H1 (cell line): ENCODE measurements at regions not wholly inside any gene's neighbourhood (a gene's known extent, or its start where the extent isn't known, plus 50 kb on each side); places are given as distances from the start of the nearest gene placed in this dataset.

Experiments used
- CTCF ChIA-PET: fragments of 300-600 bp; sonication (Branson Sonifier 250); formaldehyde crosslinking; loops from one replicate; lab custom pipeline; 2021; ENCODE audit not compliant: partially characterized antibody; lab: Charles Lee
- POLR2A ChIA-PET: fragments of 300-600 bp; sonication (Branson Sonifier 250); formaldehyde crosslinking; loops from one replicate; lab custom pipeline; 2021; ENCODE audit warnings: inconsistent platforms; ENCODE audit not compliant: partially characterized antibody; lab: Charles Lee
- DNase-seq, 2 experiments: peaks; one replicate each; pipeline versions ENCODE4 v3.0.0 to v3.0.0-alpha.2; 2010 to 2022; ENCODE audit warnings: low spot score in 2 of 2, low read depth in 1 of 2, mixed read lengths in 1 of 2
- FAIRE-seq: peaks from 2 replicates; lab custom pipeline; 2011; peaks lifted over from hg19 to GRCh38; lab: Jason Lieb, UNC
- H2AFZ ChIP-seq: 2 replicates; pipeline ENCODE4 v1.8.1; 2012; ENCODE audit warnings: low read length, inconsistent platforms
- H2AK5ac ChIP-seq: 2 replicates; pipeline ENCODE4 v1.6.1; 2013; ENCODE audit warnings: low read depth, low read length
- H2BK120ac ChIP-seq: replicated peaks from 2 replicates; pipeline ENCODE3; 2013; ENCODE audit warnings: low read depth, low read length, inconsistent platforms
- H2BK12ac ChIP-seq: 2 replicates; pipeline ENCODE4 v1.6.1; 2013; ENCODE audit warnings: low read depth, low read length
- H2BK15ac ChIP-seq: 2 replicates; pipeline ENCODE4 v1.6.1; 2013; ENCODE audit warnings: low read length
- H2BK20ac ChIP-seq: 2 replicates; pipeline ENCODE4 v1.6.1; 2013; ENCODE audit warnings: low read length
- H2BK5ac ChIP-seq: 2 replicates; pipeline ENCODE4 v1.6.1; 2013; ENCODE audit warnings: low read depth, low read length
- H3K14ac ChIP-seq: 2 replicates; pipeline ENCODE4 v1.6.1; 2013; ENCODE audit warnings: inconsistent platforms; ENCODE audit not compliant: insufficient read length
- H3K18ac ChIP-seq: 2 replicates; pipeline ENCODE4 v1.6.1; 2013; ENCODE audit warnings: low read length; ENCODE audit errors: extremely low read depth
- H3K23ac ChIP-seq: 2 replicates; pipeline ENCODE4 v1.6.1; 2013; ENCODE audit warnings: inconsistent platforms; ENCODE audit not compliant: insufficient read length
- H3K23me2 ChIP-seq: 2 replicates; pipeline ENCODE4 v1.6.1; 2013; ENCODE audit warnings: low read depth, low read length
- H3K27ac ChIP-seq: 2 replicates; pipeline ENCODE4 v1.6.1; 2011; ENCODE audit warnings: low read depth, low read length, inconsistent platforms
- H3K27me3 ChIP-seq, 4 experiments: replicated peaks in 1 of 4; 1 replicate in 1 of 4; 2 replicates in 3 of 4; pipeline versions ENCODE4 v1.6.1 to v1.8.1; 2011 to 2013; ENCODE audit warnings: low read length in 3 of 4, mild to moderate bottlenecking in 3 of 4, inconsistent platforms in 2 of 4, mixed read lengths in 2 of 4, moderate library complexity in 1 of 4; ENCODE audit not compliant: control insufficient read depth in 3 of 4, insufficient read depth in 3 of 4; ENCODE audit errors: extremely low read depth in 1 of 4
- H3K36me3 ChIP-seq, 4 experiments: 2 replicates each; pipeline versions ENCODE4 v1.6.1 to v1.8.1; 2011 to 2013; ENCODE audit warnings: mild to moderate bottlenecking in 4 of 4, low read length in 3 of 4, moderate library complexity in 2 of 4, control low read depth in 1 of 4, inconsistent platforms in 1 of 4; ENCODE audit not compliant: insufficient read depth in 4 of 4, control insufficient read depth in 2 of 4
- H3K4ac ChIP-seq: replicated peaks from 2 replicates; pipeline ENCODE3; 2013; ENCODE audit warnings: low read length, low read depth, mixed read lengths, inconsistent platforms; ENCODE audit not compliant: insufficient read length
- H3K4me1 ChIP-seq, 4 experiments: replicated peaks in 1 of 4; 1 replicate in 1 of 4; 2 replicates in 3 of 4; pipeline versions ENCODE4 v1.6.1 to v1.8.1; 2011 to 2013; ENCODE audit warnings: low read length in 3 of 4, inconsistent platforms in 2 of 4, mixed read lengths in 1 of 4; ENCODE audit not compliant: insufficient read depth in 4 of 4, control insufficient read depth in 3 of 4
- H3K4me2 ChIP-seq, 2 experiments: 2 replicates each; pipeline versions ENCODE4 v1.6.1 to v1.8.1; 2011 to 2013; ENCODE audit warnings: low read depth in 2 of 2, low read length in 2 of 2, control low read depth in 1 of 2, inconsistent platforms in 1 of 2, mild to moderate bottlenecking in 1 of 2; ENCODE audit not compliant: insufficient read depth in 1 of 2
- H3K4me3 ChIP-seq, 4 experiments: fragments of 200-600, 300-600 bp in 1 of 4; sonication (generic), shearing (Covaris generic), sonication (Bioruptor Twin) in 1 of 4; 2 replicates each; pipeline versions ENCODE4 v1.5.1 to v1.8.1; 2011 to 2016; ENCODE audit warnings: low read length in 4 of 4, low read depth in 3 of 4, control low read depth in 2 of 4, inconsistent platforms in 2 of 4, mild to moderate bottlenecking in 2 of 4, mixed read lengths in 1 of 4, moderate library complexity in 1 of 4; ENCODE audit not compliant: insufficient read depth in 2 of 4; ENCODE audit errors: extremely low read depth in 1 of 4
- H3K56ac ChIP-seq: replicated peaks from 2 replicates; pipeline ENCODE3; 2013; ENCODE audit warnings: low read depth, mild to moderate bottlenecking, mixed read lengths, low read length, inconsistent platforms; ENCODE audit not compliant: insufficient read length
- H3K79me1 ChIP-seq: 2 replicates; pipeline ENCODE4 v1.6.1; 2013; ENCODE audit warnings: low read depth, low read length, control low read depth
- H3K79me2 ChIP-seq, 2 experiments: 2 replicates each; pipeline versions ENCODE4 v1.6.1 to v1.8.1; 2012 to 2013; ENCODE audit warnings: low read length in 2 of 2, mild to moderate bottlenecking in 2 of 2, inconsistent platforms in 1 of 2; ENCODE audit not compliant: insufficient read depth in 2 of 2, control insufficient read depth in 1 of 2
- H3K9ac ChIP-seq, 4 experiments: replicated peaks in 1 of 4; 1 replicate in 1 of 4; 2 replicates in 3 of 4; pipeline versions ENCODE4 v1.6.1 to v1.8.1; 2011 to 2013; ENCODE audit warnings: low read depth in 3 of 4, low read length in 3 of 4, control low read depth in 2 of 4, mild to moderate bottlenecking in 2 of 4, moderate library complexity in 2 of 4, inconsistent platforms in 1 of 4; ENCODE audit errors: extremely low read depth in 1 of 4
- H3K9me3 ChIP-seq, 2 experiments: 2 replicates each; pipeline versions ENCODE4 v1.6.1 to v1.8.1; 2012 to 2013; ENCODE audit warnings: mild to moderate bottlenecking in 2 of 2, moderate library complexity in 2 of 2, control low read depth in 1 of 2, inconsistent platforms in 1 of 2, low read depth in 1 of 2, low read length in 1 of 2, mixed read lengths in 1 of 2; ENCODE audit not compliant: insufficient read depth in 2 of 2
- H4K20me1 ChIP-seq, 2 experiments: replicated peaks in 1 of 2; 2 replicates each; pipeline versions ENCODE3 to v1.8.1; 2011 to 2013; ENCODE audit warnings: inconsistent platforms in 2 of 2, low read length in 2 of 2, mild to moderate bottlenecking in 1 of 2; ENCODE audit not compliant: insufficient read depth in 2 of 2, control insufficient read depth in 1 of 2
- H4K5ac ChIP-seq: 2 replicates; pipeline ENCODE4 v1.6.1; 2013; ENCODE audit warnings: low read length, low read depth, mixed read lengths, inconsistent platforms; ENCODE audit not compliant: insufficient read length
- H4K8ac ChIP-seq: 2 replicates; pipeline ENCODE4 v1.8.0; 2013; ENCODE audit warnings: mild to moderate bottlenecking, moderate library complexity, low read length, inconsistent platforms; ENCODE audit not compliant: insufficient read depth; ENCODE audit errors: extremely low read depth
- H4K91ac ChIP-seq: replicated peaks from 2 replicates; pipeline ENCODE3; 2013; ENCODE audit warnings: low read length, mixed read lengths, inconsistent platforms; ENCODE audit not compliant: insufficient read length
- ATF3 ChIP-seq: IDR thresholded peaks from 2 replicates; pipeline ENCODE4 v1.6.1; 2011; ENCODE audit warnings: low read depth, mild to moderate bottlenecking, low read length; ENCODE audit not compliant: insufficient read depth
- BACH1 ChIP-seq: IDR thresholded peaks from 2 replicates; pipeline ENCODE4 v1.6.1; 2012; ENCODE audit warnings: low read length, improper control_type of control experiment
- BCL11A ChIP-seq, 2 experiments: IDR thresholded peaks; one replicate each; pipeline ENCODE4 v1.6.1; 2011; ENCODE audit warnings: low read depth in 2 of 2, low read length in 2 of 2, mild to moderate bottlenecking in 2 of 2
- BRCA1 ChIP-seq: IDR thresholded peaks from 2 replicates; pipeline ENCODE4 v1.6.1; 2012; ENCODE audit warnings: low read depth, low read length, improper control_type of control experiment
- CBX8 ChIP-seq: fragments of 300-800, 300-1000 bp; sonication (generic); IDR thresholded peaks from 2 replicates; pipeline ENCODE4 v1.7.1; 2016; ENCODE audit warnings: low read depth, low read length, borderline replicate concordance
- CHD1 ChIP-seq: IDR thresholded peaks from 2 replicates; pipeline ENCODE4 v1.6.1; 2012; ENCODE audit warnings: low read depth, low read length, improper control_type of control experiment
- EP300 ChIP-seq, 2 experiments: IDR thresholded peaks; 1 replicate in 1 of 2; 2 replicates in 1 of 2; pipeline ENCODE4 v1.6.1; 2011 to 2012; ENCODE audit warnings: low read depth in 2 of 2, low read length in 2 of 2, mild to moderate bottlenecking in 2 of 2, borderline replicate concordance in 1 of 2, inconsistent platforms in 1 of 2, moderate library complexity in 1 of 2
- FOSL1 ChIP-seq: IDR thresholded peaks from 2 replicates; pipeline ENCODE4 v1.6.1; 2011; ENCODE audit warnings: mild to moderate bottlenecking, low read depth, low read length, moderate library complexity; ENCODE audit not compliant: insufficient read depth
- KDM1A ChIP-seq: fragments of 200-600, 300-600 bp; sonication (generic); IDR thresholded peaks from 2 replicates; pipeline ENCODE4 v1.7.1; 2016; ENCODE audit warnings: mild to moderate bottlenecking, low read length, borderline replicate concordance
- MAFK ChIP-seq: IDR thresholded peaks from 2 replicates; pipeline ENCODE4 v1.6.1; 2012; ENCODE audit warnings: low read depth, mild to moderate bottlenecking, improper control_type of control experiment, low read length
- NRF1 ChIP-seq: IDR thresholded peaks from 2 replicates; pipeline ENCODE4 v1.6.1; 2011; ENCODE audit warnings: mild to moderate bottlenecking, low read depth, low read length, improper control_type of control experiment
- PHF8 ChIP-seq: fragments of 200-600 bp; sonication (generic); conservative IDR thresholded peaks from 2 replicates; pipeline ENCODE4 v1.7.1; 2012; ENCODE audit warnings: low read depth, mild to moderate bottlenecking, inconsistent platforms, low read length, moderate library complexity
- SRF ChIP-seq: IDR thresholded peaks from 2 replicates; pipeline ENCODE4 v1.6.1; 2011; ENCODE audit warnings: mild to moderate bottlenecking, low read depth, low read length, moderate library complexity
- TF ChIP-seq, protein P1 (sequence below): IDR thresholded peaks from 2 replicates; pipeline ENCODE4 v1.6.1; 2012; ENCODE audit warnings: inconsistent platforms

- peaks cover 5 to 7% of the 10 kb centered on the region in 2 experiments; a peak in 3 of 4 replicates for H3K9me3 ChIP-seq
- no peak overlapping the region for H3K27ac ChIP-seq
- no peak overlapping the region for H2BK12ac ChIP-seq
- H3K56ac ChIP-seq, result no peak overlapping the region
- no peak overlapping the region for H3K4me3 ChIP-seq
- no peak overlapping the region for H4K5ac ChIP-seq
- no peaks in the 10 kb centered on the region for H3K79me2 ChIP-seq
- no peaks in the 10 kb centered on the region for H3K79me1 ChIP-seq
- H2AFZ ChIP-seq, result no peak overlapping the region
- H3K27me3 ChIP-seq, result no peaks in the 10 kb centered on the region
- H2BK5ac ChIP-seq, result no peak overlapping the region
- ChIA-PET CTCF (interaction anchor here (0.8 to 2.1 kb wide), 2 partner anchors 149 to 513 kb away, joined by 3 to 7 read pairs; no protein-coding TSS in a partner anchor), POLR2A (no interaction called here)
- no peak overlapping the region for H4K91ac ChIP-seq
- H3K23ac ChIP-seq, result no peak overlapping the region
- no peak overlapping the region for H3K9ac ChIP-seq
- no peaks in the 10 kb centered on the region for H4K20me1 ChIP-seq
- H2BK15ac ChIP-seq, result no peak overlapping the region
- no peaks in the 10 kb centered on the region for H3K23me2 ChIP-seq
- DNase-seq, result no peak
- H3K4me1 ChIP-seq, result peaks cover 0 to 4% (median 2%) of the 10 kb centered on the region in 4 experiments; a peak in 3 of 7 replicates
- TF ChIP-seq KDM1A, result no peak
- no peak for TF ChIP-seq FOSL1
- TF ChIP-seq PHF8, result no peak
- TF ChIP-seq CBX8, result no peak
- TF ChIP-seq MAFK, result no peak
- no peak for TF ChIP-seq BRCA1
- no peak for TF ChIP-seq NRF1
- no peak for TF ChIP-seq ATF3
- no peak for TF ChIP-seq SRF
- no peak for TF ChIP-seq BACH1
- no peak for TF ChIP-seq EP300 (IDR thresholded peaks at IDR 0.05; ENCODE audit: borderline replicate concordance in 1 of 2, low read depth in 2 of 2, low read length in 2 of 2)
- TF ChIP-seq CHD1, result no peak
- TF ChIP-seq, protein P1, sequence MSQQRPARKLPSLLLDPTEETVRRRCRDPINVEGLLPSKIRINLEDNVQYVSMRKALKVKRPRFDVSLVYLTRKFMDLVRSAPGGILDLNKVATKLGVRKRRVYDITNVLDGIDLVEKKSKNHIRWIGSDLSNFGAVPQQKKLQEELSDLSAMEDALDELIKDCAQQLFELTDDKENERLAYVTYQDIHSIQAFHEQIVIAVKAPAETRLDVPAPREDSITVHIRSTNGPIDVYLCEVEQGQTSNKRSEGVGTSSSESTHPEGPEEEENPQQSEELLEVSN, result no peak
- no peak for TF ChIP-seq BCL11A (IDR thresholded peaks at IDR 0.05; ENCODE audit: low read depth in 2 of 2, low read length in 2 of 2)
- no peak overlapping the region for H3K14ac ChIP-seq
- FAIRE-seq, result no peak
- H3K36me3 ChIP-seq, result no peaks in the 10 kb centered on the region
- H2BK120ac ChIP-seq, result no peak overlapping the region
- no peak overlapping the region for H2AK5ac ChIP-seq
- no peak overlapping the region for H4K8ac ChIP-seq
- H3K18ac ChIP-seq, result no peak overlapping the region
- H3K4ac ChIP-seq, result no peak overlapping the region
- no peak overlapping the region for H3K4me2 ChIP-seq
- H2BK20ac ChIP-seq, result no peak overlapping the region
Observed at GRCh38 chr5:93058309-93058708, 522.7 kb downstream of the NR2F1-AS1 start.
